NCI-H2227 (cell line): ENCODE measurements at regions not wholly inside any gene's neighbourhood (a gene's known extent, or its start where the extent isn't known, plus 50 kb on each side); places are given as distances from the start of the nearest gene placed in this dataset.

Experiments
- DNase-seq: peaks from one replicate; lab custom pipeline; 2025; ENCODE audit not compliant: unreplicated experiment; lab: John Stamatoyannopoulos, UW

- no peak for DNase-seq
Observed at GRCh38 chr11:45556851-45557707, 108.3 kb downstream of the CHST1 start.

DNA sequence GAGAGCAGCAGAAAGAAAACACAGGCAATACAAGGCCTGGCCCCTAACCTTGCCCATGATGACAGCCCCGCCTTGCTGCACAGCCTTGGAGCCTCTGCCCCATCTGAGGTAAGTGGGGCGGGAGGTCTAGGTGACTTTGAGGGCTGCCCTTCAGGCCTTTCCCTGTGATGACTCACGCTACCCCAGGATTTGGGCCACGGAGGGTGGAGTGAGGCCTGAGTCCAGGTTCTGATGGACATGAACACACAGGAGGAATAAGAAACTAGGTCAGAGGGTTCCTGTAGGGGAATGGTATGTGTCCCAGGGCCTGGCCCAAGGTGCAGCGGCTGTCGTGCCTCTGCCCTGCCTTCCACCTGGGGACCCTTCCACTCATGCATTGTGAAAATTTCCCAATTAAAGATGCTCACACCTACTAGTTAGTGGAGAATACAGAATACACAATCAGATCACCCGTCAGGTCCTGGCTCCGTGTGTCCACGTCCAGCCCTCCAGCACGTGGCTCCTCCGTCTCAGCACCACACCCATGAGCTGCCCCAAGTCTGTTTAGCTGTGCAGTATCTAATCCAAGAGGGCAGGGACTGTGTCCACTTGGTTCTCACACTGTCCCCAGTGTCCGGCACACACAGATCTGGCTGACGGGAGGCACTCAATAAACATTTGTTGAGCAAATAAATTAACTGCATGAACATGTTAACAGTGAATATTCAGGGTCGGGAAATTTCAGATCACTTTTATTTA, 111.0 kb downstream of the CHST1 start:
- DNase-seq = no peak

- no peak for DNase-seq
Observed at GRCh38 chr11:45553383-45553936, 112.0 kb downstream of the CHST1 start.

GRCh38 chr11:45551191-45551713, 114.2 kb downstream of the CHST1 start:
- no peak for DNase-seq

DNA sequence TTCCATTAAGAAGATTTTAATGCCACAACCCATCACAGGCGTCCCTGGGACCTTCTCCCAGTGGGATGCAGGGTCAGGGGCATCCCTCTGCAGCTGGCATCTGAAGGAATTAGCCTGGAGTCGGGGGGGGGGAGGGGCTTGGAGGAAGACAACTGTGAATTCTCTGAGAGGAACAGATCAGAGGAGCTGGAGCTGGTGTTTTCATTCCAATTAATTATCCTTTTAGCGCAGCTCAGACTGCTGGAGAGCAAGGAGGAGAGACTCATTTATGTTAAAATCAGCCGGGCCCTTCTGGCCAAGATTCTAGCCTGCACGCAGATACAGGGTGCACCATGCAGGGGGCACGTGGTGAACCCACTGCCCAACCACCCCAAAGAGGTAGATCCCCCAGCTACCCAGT, 116.2 kb downstream of the CHST1 start:
- no peak for DNase-seq

- no peak for DNase-seq
Observed at GRCh38 chr11:45546366-45546765, 119.1 kb downstream of the CHST1 start.

DNA sequence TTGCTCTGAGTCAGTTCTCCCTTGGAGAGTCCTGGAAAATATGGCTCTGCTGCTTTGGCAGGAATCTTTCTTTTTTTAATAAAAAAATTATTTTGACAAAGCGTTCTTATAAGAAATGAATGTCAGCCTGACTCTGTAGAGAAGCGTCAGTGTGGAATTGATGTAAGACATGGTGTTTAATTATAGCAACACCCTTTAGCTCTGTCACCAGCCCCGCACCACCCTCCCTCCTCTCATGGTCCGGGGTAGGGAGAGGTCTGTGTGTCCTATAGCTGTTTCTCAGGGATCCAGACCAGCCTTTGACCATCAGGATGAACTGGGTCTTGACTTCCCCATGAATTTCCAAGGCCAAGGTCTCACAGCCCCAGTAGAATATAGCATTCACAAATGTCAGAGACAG, 120.6 kb downstream of the CHST1 start:
- DNase-seq = no peak

DNA sequence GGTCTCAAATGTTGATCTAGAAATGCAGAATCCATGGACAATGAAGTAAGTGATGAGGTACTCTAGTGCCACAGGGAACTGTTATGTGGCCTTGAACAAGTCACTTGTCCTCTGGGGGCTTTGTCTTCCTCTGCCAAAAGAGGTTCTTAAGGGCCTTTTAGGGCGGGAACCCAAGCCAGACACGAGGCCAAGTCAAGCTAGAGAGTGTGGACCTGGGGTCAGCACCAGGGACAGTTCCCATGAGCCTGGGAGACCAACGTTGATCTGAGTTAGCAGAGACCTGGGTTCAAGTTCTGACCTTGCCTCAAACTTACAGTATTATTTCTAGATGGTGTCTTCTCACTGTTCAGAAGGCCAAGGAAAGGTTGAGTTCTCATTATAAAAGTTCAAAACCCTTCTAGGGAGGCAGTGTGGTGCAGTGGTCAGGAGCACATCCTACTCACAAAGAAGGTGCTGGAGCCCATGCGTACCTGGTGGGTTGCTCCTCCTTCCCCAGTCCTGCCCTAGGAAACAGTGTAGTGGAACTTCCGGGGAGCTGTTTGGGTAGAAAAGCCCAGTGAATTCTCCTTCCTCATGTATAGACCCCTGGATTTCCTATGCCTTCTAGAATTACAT, 121.5 kb downstream of the CHST1 start:
- DNase-seq = no peak

- DNase-seq = no peak
Observed at GRCh38 chr11:45543081-45543480, 122.3 kb downstream of the CHST1 start.

GRCh38 chr11:45541693-45542434, 123.6 kb downstream of the CHST1 start:
- DNase-seq = peak; percentile 34

GRCh38 chr11:45538939-45539338, 126.5 kb downstream of the CHST1 start:
- no peak for DNase-seq

DNA sequence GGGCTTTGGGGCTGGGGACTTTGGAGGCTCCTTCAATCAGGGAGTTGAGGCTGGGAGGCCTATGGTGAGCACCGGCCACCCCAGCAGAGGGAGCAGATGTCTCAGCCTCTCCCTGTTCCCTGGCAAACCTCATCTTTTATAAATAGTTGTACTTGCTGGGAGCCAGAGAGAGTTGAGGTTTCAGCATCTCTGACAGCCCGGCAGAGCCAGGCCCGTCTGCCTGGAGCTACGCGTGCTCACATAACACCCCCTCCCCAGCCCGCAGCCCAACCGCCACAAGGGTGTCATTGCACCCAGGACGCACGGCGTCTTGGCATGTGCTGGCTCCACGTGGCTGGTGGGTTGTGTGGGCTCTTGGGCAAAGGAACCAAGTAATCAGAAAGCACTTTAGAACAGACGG, 127.1 kb downstream of the CHST1 start:
- DNase-seq = no peak

- DNase-seq = no peak
Observed at GRCh38 chr11:45537614-45538013, 127.8 kb downstream of the CHST1 start.

- no peak for DNase-seq
Observed at GRCh38 chr11:45535033-45535432, 130.4 kb downstream of the CHST1 start.

DNA sequence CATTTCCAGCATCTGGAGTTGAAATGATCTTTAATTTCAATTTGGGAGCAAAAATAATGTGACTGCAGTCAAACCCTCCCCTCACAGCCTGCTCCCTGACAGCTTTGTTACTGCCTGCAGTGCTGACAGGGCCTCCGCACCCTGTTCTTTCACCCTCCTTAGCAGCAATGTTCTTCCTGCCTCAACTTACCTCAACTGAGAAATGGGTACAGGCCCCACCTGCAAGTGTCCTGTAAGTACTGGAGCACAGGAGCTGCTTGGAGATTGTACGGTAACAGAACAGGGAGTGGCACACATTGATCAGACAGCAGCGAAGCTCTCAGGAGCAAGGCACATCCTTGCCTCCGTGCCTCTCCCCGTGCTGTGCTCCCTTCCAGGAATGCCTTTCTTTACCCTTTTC, 131.3 kb downstream of the CHST1 start:
- no peak for DNase-seq

GRCh38 chr11:45532546-45532945, 132.9 kb downstream of the CHST1 start:
- DNase-seq = no peak

DNA sequence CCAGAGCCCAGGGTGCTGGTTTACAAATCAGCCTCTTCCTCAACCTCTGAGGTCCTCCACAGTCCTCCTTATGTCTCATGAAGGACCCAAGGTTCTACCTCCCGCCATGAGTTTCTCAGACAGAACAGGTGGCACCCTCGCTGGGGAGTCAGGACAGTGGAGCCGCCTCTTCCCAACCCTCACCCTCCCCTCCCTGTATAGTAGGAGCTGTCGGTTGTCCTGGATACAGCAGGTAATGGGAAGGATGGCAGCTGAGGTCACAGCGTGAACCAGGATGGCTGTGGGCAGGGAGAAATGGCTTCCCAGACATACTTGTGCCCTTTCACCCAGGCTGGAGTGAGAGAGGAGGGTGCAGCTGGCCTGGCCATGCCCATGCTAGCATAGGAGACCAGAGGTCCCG, 134.6 kb downstream of the CHST1 start:
- no peak for DNase-seq

DNA sequence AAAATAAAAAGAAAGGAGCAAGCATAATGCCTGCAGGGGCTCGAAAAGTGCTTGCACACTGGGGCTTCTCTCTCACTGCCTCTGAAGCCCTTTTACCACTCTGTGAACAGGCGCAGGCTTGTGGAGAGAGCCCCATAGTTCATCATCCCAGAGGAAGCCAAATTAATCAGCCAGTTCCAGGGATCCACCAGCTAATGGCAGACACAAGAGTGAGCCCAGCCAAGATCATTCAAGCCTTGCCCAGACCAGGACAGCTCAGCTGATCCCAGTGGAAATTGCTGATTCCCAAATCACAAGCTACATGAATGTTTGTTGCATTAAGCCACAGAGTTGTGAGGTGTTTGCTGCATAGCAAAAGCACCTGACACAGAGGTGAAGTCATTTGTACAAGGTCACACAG, 135.3 kb downstream of the CHST1 start:
- DNase-seq = no peak

GRCh38 chr11:45528435-45528834, 137.0 kb downstream of the CHST1 start:
- DNase-seq = no peak

DNA sequence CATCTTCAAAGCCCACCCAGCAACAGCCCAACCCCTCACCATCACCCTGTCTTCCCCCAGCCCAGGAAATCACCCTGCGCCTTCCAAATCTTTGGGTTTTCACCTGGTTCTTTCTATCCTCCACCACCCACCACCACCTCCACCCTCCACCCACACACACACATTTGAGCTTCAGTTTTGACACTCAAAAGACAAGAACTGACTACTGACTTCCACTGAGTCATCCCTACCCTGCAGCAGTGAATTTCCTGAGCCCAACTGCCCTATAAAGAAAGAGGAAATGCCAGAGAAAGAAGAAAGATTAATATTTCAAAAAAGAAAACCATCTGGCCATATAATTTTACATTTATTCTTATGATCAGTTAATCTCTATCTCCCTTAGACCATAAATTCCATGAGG, 137.5 kb downstream of the CHST1 start:
- no peak for DNase-seq

DNA sequence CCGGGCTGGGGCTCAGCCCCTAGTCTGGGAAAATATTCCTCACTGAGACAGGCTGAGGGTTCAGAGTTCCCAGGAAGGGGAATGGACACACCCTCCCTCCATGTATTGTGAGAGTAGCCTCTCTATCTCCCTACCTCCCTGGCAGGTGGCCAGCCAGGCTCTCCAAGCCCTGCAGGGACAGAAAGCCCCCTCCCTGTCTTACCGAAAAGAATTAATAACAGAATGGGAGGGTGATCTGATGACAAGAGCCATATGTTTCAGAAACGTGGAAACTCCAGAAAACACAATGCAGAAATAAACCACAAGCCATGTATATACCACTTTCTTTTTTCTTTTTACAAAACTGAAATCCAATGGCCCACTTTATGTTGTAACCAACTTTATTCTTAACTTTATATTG, 140.0 kb downstream of the CHST1 start:
- DNase-seq = no peak
